A549 (cell line): ENCODE measurements at regions not wholly inside any gene's neighbourhood (a gene's known extent, or its start where the extent isn't known, plus 50 kb on each side); places are given as distances from the start of the nearest gene placed in this dataset.

Source experiments
- CBX2 ChIP-seq: fragments of 200-600 bp; sonication (generic); IDR thresholded peaks from 2 replicates; pipeline ENCODE4 v1.6.1; 2016; ENCODE audit warnings: low read depth, mild to moderate bottlenecking, borderline replicate concordance
- CHD2 ChIP-seq: fragments of 150-350 bp; IDR thresholded peaks from 2 replicates; pipeline ENCODE4 v1.6.1; 2014; ENCODE audit warnings: low read length; ENCODE audit not compliant: partially characterized antibody
- EP300 ChIP-seq, 2 experiments: fragments of >200 bp; sonication (Bioruptor Twin); formaldehyde crosslinking; IDR thresholded peaks; 2 replicates in 1 of 2; 3 replicates in 1 of 2; pipeline ENCODE4 v1.6.1; 2016 to 2017
- HOXA7 ChIP-seq: fragments of 250-450 bp; sonication (Bioruptor Pico); IDR thresholded peaks from 2 replicates; pipeline ENCODE4 v1.5.0; 2020; ENCODE audit warnings: mild to moderate bottlenecking, moderate library complexity
- JUN ChIP-seq, 2 experiments: fragments of >200 bp; sonication (Bioruptor Twin); formaldehyde crosslinking; IDR thresholded peaks; 2 replicates in 1 of 2; 3 replicates in 1 of 2; pipeline ENCODE4 v1.6.1; 2016 to 2017
- JUNB ChIP-seq: fragments of >200 bp; sonication (Bioruptor Twin); formaldehyde crosslinking; IDR thresholded peaks from 2 replicates; pipeline ENCODE4 v1.6.1; 2016
- KDM5A ChIP-seq: fragments of 200-600 bp; sonication (generic); IDR thresholded peaks from 2 replicates; pipeline ENCODE4 v1.6.1; 2016; ENCODE audit warnings: antibody characterized with exemption, mild to moderate bottlenecking
- POLR2A ChIP-seq: IDR thresholded peaks from 2 replicates; pipeline ENCODE4 v1.6.1; 2012; ENCODE audit warnings: mild to moderate bottlenecking, low read length
- POLR2AphosphoS2 ChIP-seq: conservative IDR thresholded peaks from 2 replicates; pipeline ENCODE4 v1.6.1; 2012; ENCODE audit warnings: low read length, improper control_type of control experiment, inconsistent platforms
- RAD21 ChIP-seq, 2 experiments: fragments of >200 bp in 1 of 2; sonication (Bioruptor Twin) in 1 of 2; formaldehyde crosslinking in 1 of 2; IDR thresholded peaks in 1 of 2; conservative IDR thresholded peaks in 1 of 2; 2 replicates in 1 of 2; 3 replicates in 1 of 2; pipeline ENCODE4 v1.6.1; 2012 to 2018; ENCODE audit warnings: inconsistent platforms in 1 of 2
- RCOR1 ChIP-seq: fragments of 150-350 bp; IDR thresholded peaks from 2 replicates; pipeline ENCODE4 v1.6.1; 2014; ENCODE audit warnings: antibody characterized with exemption, low read length, low read depth
- ZC3H11A ChIP-seq: fragments of 450-650 bp; IDR thresholded peaks from 2 replicates; pipeline ENCODE4 v1.6.1; 2014; ENCODE audit warnings: antibody characterized with exemption, mild to moderate bottlenecking
- TF ChIP-seq, protein P1 (sequence below): fragments of >200 bp; sonication (Bioruptor Twin); formaldehyde crosslinking; IDR thresholded peaks from 3 replicates; pipeline ENCODE4 v1.5.1; 2016
- TF ChIP-seq, protein P2 (sequence below): fragments of 150-350 bp; IDR thresholded peaks from 2 replicates; pipeline ENCODE4 v1.6.1; 2014; ENCODE audit warnings: low read depth, mild to moderate bottlenecking, low read length

DNA sequence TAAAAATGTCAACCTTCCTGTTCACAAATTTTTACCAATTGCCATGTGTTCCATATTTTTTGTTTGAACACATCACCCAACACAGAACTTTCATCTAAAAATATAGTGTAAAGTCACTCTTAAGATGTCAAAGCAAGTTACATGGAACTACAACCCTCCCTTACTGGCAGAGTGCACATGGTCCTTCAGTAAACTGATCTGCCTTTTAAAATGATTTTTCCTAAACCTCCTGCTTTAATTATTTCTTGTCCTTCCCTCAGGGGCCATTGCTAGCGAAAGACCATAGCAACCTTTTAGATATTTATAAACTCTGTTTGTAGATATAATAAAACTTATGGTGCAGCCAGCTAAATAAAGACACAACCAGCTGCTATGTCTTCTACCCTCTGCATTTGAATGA is 255.2 kb upstream of the FAR2 start:
- no peak for TF ChIP-seq JUNB
- no peak for TF ChIP-seq EP300 (IDR thresholded peaks at IDR 0.05)
- no peak for TF ChIP-seq POLR2A
- TF ChIP-seq KDM5A: no peak
- TF ChIP-seq, protein P1, sequence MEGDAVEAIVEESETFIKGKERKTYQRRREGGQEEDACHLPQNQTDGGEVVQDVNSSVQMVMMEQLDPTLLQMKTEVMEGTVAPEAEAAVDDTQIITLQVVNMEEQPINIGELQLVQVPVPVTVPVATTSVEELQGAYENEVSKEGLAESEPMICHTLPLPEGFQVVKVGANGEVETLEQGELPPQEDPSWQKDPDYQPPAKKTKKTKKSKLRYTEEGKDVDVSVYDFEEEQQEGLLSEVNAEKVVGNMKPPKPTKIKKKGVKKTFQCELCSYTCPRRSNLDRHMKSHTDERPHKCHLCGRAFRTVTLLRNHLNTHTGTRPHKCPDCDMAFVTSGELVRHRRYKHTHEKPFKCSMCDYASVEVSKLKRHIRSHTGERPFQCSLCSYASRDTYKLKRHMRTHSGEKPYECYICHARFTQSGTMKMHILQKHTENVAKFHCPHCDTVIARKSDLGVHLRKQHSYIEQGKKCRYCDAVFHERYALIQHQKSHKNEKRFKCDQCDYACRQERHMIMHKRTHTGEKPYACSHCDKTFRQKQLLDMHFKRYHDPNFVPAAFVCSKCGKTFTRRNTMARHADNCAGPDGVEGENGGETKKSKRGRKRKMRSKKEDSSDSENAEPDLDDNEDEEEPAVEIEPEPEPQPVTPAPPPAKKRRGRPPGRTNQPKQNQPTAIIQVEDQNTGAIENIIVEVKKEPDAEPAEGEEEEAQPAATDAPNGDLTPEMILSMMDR: no peak
- TF ChIP-seq POLR2AphosphoS2: no peak
- no peak for TF ChIP-seq RCOR1
- no peak for TF ChIP-seq RAD21 (conservative IDR thresholded peaks at IDR 0.05 in 1 of 2, IDR thresholded peaks at IDR 0.05 in 1 of 2)
- TF ChIP-seq CBX2: no peak
- no peak for TF ChIP-seq CHD2
- no peak for TF ChIP-seq JUN (IDR thresholded peaks at IDR 0.05)
- no peak for TF ChIP-seq HOXA7 (CRISPR knock-in tag)
- TF ChIP-seq ZC3H11A: no peak
- TF ChIP-seq, protein P2, sequence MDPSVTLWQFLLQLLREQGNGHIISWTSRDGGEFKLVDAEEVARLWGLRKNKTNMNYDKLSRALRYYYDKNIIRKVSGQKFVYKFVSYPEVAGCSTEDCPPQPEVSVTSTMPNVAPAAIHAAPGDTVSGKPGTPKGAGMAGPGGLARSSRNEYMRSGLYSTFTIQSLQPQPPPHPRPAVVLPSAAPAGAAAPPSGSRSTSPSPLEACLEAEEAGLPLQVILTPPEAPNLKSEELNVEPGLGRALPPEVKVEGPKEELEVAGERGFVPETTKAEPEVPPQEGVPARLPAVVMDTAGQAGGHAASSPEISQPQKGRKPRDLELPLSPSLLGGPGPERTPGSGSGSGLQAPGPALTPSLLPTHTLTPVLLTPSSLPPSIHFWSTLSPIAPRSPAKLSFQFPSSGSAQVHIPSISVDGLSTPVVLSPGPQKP: no peak
